Vagina (tissue), 2 donors: ENCODE measurements at regions not wholly inside any gene's neighbourhood (a gene's known extent, or its start where the extent isn't known, plus 50 kb on each side); places are given as distances from the start of the nearest gene placed in this dataset.

Source experiments
- CTCF ChIP-seq, 3 experiments: fragments of 450-650 bp in 2 of 3; fragments of 200-600 bp in 1 of 3; sonication (generic) in 1 of 3; IDR thresholded peaks; one replicate each; pipeline ENCODE4 v1.5.1; 2017 to 2019; ENCODE audit warnings: antibody characterized with exemption in 3 of 3, mild to moderate bottlenecking in 2 of 3, moderate library complexity in 2 of 3
- POLR2A ChIP-seq, 2 donors: fragments of 450-650 bp; IDR thresholded peaks; one replicate each; pipeline ENCODE4 v1.6.1; 2017; ENCODE audit warnings: antibody characterized with exemption in 2 of 2, mild to moderate bottlenecking in 2 of 2, moderate library complexity in 2 of 2
- POLR2AphosphoS5 ChIP-seq, 2 donors: sonication (generic); formaldehyde crosslinking; IDR thresholded peaks; one replicate each; pipeline ENCODE4 v1.9.0; 2017; ENCODE audit warnings: antibody characterized with exemption in 2 of 2, mild to moderate bottlenecking in 2 of 2, low read depth in 1 of 2; ENCODE audit not compliant: insufficient read depth in 1 of 2

- TF ChIP-seq CTCF (IDR thresholded peaks at IDR 0.05) = no peak
- TF ChIP-seq POLR2A (IDR thresholded peaks at IDR 0.05) = no peak
- peak; percentile 29 to 39 for TF ChIP-seq POLR2AphosphoS5 (IDR thresholded peaks at IDR 0.05; ENCODE audit: insufficient read depth in 1 of 2, low read depth in 1 of 2)
Measured at GRCh38 chr2:150620855-150621254, 133.4 kb upstream of the RND3 start.
